H1 (cell line): ENCODE measurements at regions not wholly inside any gene's neighbourhood (a gene's known extent, or its start where the extent isn't known, plus 50 kb on each side); places are given as distances from the start of the nearest gene placed in this dataset.

Experiments used
- CTCF ChIA-PET: fragments of 300-600 bp; sonication (Branson Sonifier 250); formaldehyde crosslinking; loops from one replicate; lab custom pipeline; 2021; ENCODE audit not compliant: partially characterized antibody; lab: Charles Lee
- POLR2A ChIA-PET: fragments of 300-600 bp; sonication (Branson Sonifier 250); formaldehyde crosslinking; loops from one replicate; lab custom pipeline; 2021; ENCODE audit warnings: inconsistent platforms; ENCODE audit not compliant: partially characterized antibody; lab: Charles Lee
- DNase-seq, 2 experiments: peaks; one replicate each; pipeline versions ENCODE4 v3.0.0 to v3.0.0-alpha.2; 2010 to 2022; ENCODE audit warnings: low spot score in 2 of 2, low read depth in 1 of 2, mixed read lengths in 1 of 2
- FAIRE-seq: peaks from 2 replicates; lab custom pipeline; 2011; peaks lifted over from hg19 to GRCh38; lab: Jason Lieb, UNC
- H2AFZ ChIP-seq: 2 replicates; pipeline ENCODE4 v1.8.1; 2012; ENCODE audit warnings: low read length, inconsistent platforms
- H2AK5ac ChIP-seq: 2 replicates; pipeline ENCODE4 v1.6.1; 2013; ENCODE audit warnings: low read depth, low read length
- H2BK120ac ChIP-seq: replicated peaks from 2 replicates; pipeline ENCODE3; 2013; ENCODE audit warnings: low read depth, low read length, inconsistent platforms
- H2BK12ac ChIP-seq: 2 replicates; pipeline ENCODE4 v1.6.1; 2013; ENCODE audit warnings: low read depth, low read length
- H2BK15ac ChIP-seq: 2 replicates; pipeline ENCODE4 v1.6.1; 2013; ENCODE audit warnings: low read length
- H2BK20ac ChIP-seq: 2 replicates; pipeline ENCODE4 v1.6.1; 2013; ENCODE audit warnings: low read length
- H2BK5ac ChIP-seq: 2 replicates; pipeline ENCODE4 v1.6.1; 2013; ENCODE audit warnings: low read depth, low read length
- H3K14ac ChIP-seq: 2 replicates; pipeline ENCODE4 v1.6.1; 2013; ENCODE audit warnings: inconsistent platforms; ENCODE audit not compliant: insufficient read length
- H3K18ac ChIP-seq: 2 replicates; pipeline ENCODE4 v1.6.1; 2013; ENCODE audit warnings: low read length; ENCODE audit errors: extremely low read depth
- H3K23ac ChIP-seq: 2 replicates; pipeline ENCODE4 v1.6.1; 2013; ENCODE audit warnings: inconsistent platforms; ENCODE audit not compliant: insufficient read length
- H3K23me2 ChIP-seq: 2 replicates; pipeline ENCODE4 v1.6.1; 2013; ENCODE audit warnings: low read depth, low read length
- H3K27ac ChIP-seq: 2 replicates; pipeline ENCODE4 v1.6.1; 2011; ENCODE audit warnings: low read depth, low read length, inconsistent platforms
- H3K27me3 ChIP-seq, 4 experiments: replicated peaks in 1 of 4; 1 replicate in 1 of 4; 2 replicates in 3 of 4; pipeline versions ENCODE4 v1.6.1 to v1.8.1; 2011 to 2013; ENCODE audit warnings: low read length in 3 of 4, mild to moderate bottlenecking in 3 of 4, inconsistent platforms in 2 of 4, mixed read lengths in 2 of 4, moderate library complexity in 1 of 4; ENCODE audit not compliant: control insufficient read depth in 3 of 4, insufficient read depth in 3 of 4; ENCODE audit errors: extremely low read depth in 1 of 4
- H3K36me3 ChIP-seq, 4 experiments: 2 replicates each; pipeline versions ENCODE4 v1.6.1 to v1.8.1; 2011 to 2013; ENCODE audit warnings: mild to moderate bottlenecking in 4 of 4, low read length in 3 of 4, moderate library complexity in 2 of 4, control low read depth in 1 of 4, inconsistent platforms in 1 of 4; ENCODE audit not compliant: insufficient read depth in 4 of 4, control insufficient read depth in 2 of 4
- H3K4ac ChIP-seq: replicated peaks from 2 replicates; pipeline ENCODE3; 2013; ENCODE audit warnings: low read length, low read depth, mixed read lengths, inconsistent platforms; ENCODE audit not compliant: insufficient read length
- H3K4me1 ChIP-seq, 4 experiments: replicated peaks in 1 of 4; 1 replicate in 1 of 4; 2 replicates in 3 of 4; pipeline versions ENCODE4 v1.6.1 to v1.8.1; 2011 to 2013; ENCODE audit warnings: low read length in 3 of 4, inconsistent platforms in 2 of 4, mixed read lengths in 1 of 4; ENCODE audit not compliant: insufficient read depth in 4 of 4, control insufficient read depth in 3 of 4
- H3K4me2 ChIP-seq, 2 experiments: 2 replicates each; pipeline versions ENCODE4 v1.6.1 to v1.8.1; 2011 to 2013; ENCODE audit warnings: low read depth in 2 of 2, low read length in 2 of 2, control low read depth in 1 of 2, inconsistent platforms in 1 of 2, mild to moderate bottlenecking in 1 of 2; ENCODE audit not compliant: insufficient read depth in 1 of 2
- H3K4me3 ChIP-seq, 4 experiments: fragments of 200-600, 300-600 bp in 1 of 4; sonication (generic), shearing (Covaris generic), sonication (Bioruptor Twin) in 1 of 4; 2 replicates each; pipeline versions ENCODE4 v1.5.1 to v1.8.1; 2011 to 2016; ENCODE audit warnings: low read length in 4 of 4, low read depth in 3 of 4, control low read depth in 2 of 4, inconsistent platforms in 2 of 4, mild to moderate bottlenecking in 2 of 4, mixed read lengths in 1 of 4, moderate library complexity in 1 of 4; ENCODE audit not compliant: insufficient read depth in 2 of 4; ENCODE audit errors: extremely low read depth in 1 of 4
- H3K56ac ChIP-seq: replicated peaks from 2 replicates; pipeline ENCODE3; 2013; ENCODE audit warnings: low read depth, mild to moderate bottlenecking, mixed read lengths, low read length, inconsistent platforms; ENCODE audit not compliant: insufficient read length
- H3K79me1 ChIP-seq: 2 replicates; pipeline ENCODE4 v1.6.1; 2013; ENCODE audit warnings: low read depth, low read length, control low read depth
- H3K79me2 ChIP-seq, 2 experiments: 2 replicates each; pipeline versions ENCODE4 v1.6.1 to v1.8.1; 2012 to 2013; ENCODE audit warnings: low read length in 2 of 2, mild to moderate bottlenecking in 2 of 2, inconsistent platforms in 1 of 2; ENCODE audit not compliant: insufficient read depth in 2 of 2, control insufficient read depth in 1 of 2
- H3K9ac ChIP-seq, 4 experiments: replicated peaks in 1 of 4; 1 replicate in 1 of 4; 2 replicates in 3 of 4; pipeline versions ENCODE4 v1.6.1 to v1.8.1; 2011 to 2013; ENCODE audit warnings: low read depth in 3 of 4, low read length in 3 of 4, control low read depth in 2 of 4, mild to moderate bottlenecking in 2 of 4, moderate library complexity in 2 of 4, inconsistent platforms in 1 of 4; ENCODE audit errors: extremely low read depth in 1 of 4
- H3K9me3 ChIP-seq, 2 experiments: 2 replicates each; pipeline versions ENCODE4 v1.6.1 to v1.8.1; 2012 to 2013; ENCODE audit warnings: mild to moderate bottlenecking in 2 of 2, moderate library complexity in 2 of 2, control low read depth in 1 of 2, inconsistent platforms in 1 of 2, low read depth in 1 of 2, low read length in 1 of 2, mixed read lengths in 1 of 2; ENCODE audit not compliant: insufficient read depth in 2 of 2
- H4K20me1 ChIP-seq, 2 experiments: replicated peaks in 1 of 2; 2 replicates each; pipeline versions ENCODE3 to v1.8.1; 2011 to 2013; ENCODE audit warnings: inconsistent platforms in 2 of 2, low read length in 2 of 2, mild to moderate bottlenecking in 1 of 2; ENCODE audit not compliant: insufficient read depth in 2 of 2, control insufficient read depth in 1 of 2
- H4K5ac ChIP-seq: 2 replicates; pipeline ENCODE4 v1.6.1; 2013; ENCODE audit warnings: low read length, low read depth, mixed read lengths, inconsistent platforms; ENCODE audit not compliant: insufficient read length
- H4K8ac ChIP-seq: 2 replicates; pipeline ENCODE4 v1.8.0; 2013; ENCODE audit warnings: mild to moderate bottlenecking, moderate library complexity, low read length, inconsistent platforms; ENCODE audit not compliant: insufficient read depth; ENCODE audit errors: extremely low read depth
- H4K91ac ChIP-seq: replicated peaks from 2 replicates; pipeline ENCODE3; 2013; ENCODE audit warnings: low read length, mixed read lengths, inconsistent platforms; ENCODE audit not compliant: insufficient read length
- ATF2 ChIP-seq: IDR thresholded peaks from 2 replicates; pipeline ENCODE4 v1.6.1; 2012; ENCODE audit warnings: low read length, inconsistent platforms
- ATF3 ChIP-seq: IDR thresholded peaks from 2 replicates; pipeline ENCODE4 v1.6.1; 2011; ENCODE audit warnings: low read depth, mild to moderate bottlenecking, low read length; ENCODE audit not compliant: insufficient read depth
- PHF8 ChIP-seq: fragments of 200-600 bp; sonication (generic); conservative IDR thresholded peaks from 2 replicates; pipeline ENCODE4 v1.7.1; 2012; ENCODE audit warnings: low read depth, mild to moderate bottlenecking, inconsistent platforms, low read length, moderate library complexity
- POLR2AphosphoS5 ChIP-seq: IDR thresholded peaks from 2 replicates; pipeline ENCODE4 v1.6.1; 2011; ENCODE audit warnings: low read depth, low read length
- SAP30 ChIP-seq: fragments of 300-600 bp; sonication (generic); IDR thresholded peaks from 2 replicates; pipeline ENCODE4 v1.7.1; 2012; ENCODE audit warnings: low read length, moderate library complexity, mild to moderate bottlenecking, inconsistent platforms; ENCODE audit not compliant: insufficient read depth, insufficient replicate concordance
- SRF ChIP-seq: IDR thresholded peaks from 2 replicates; pipeline ENCODE4 v1.6.1; 2011; ENCODE audit warnings: mild to moderate bottlenecking, low read depth, low read length, moderate library complexity
- WGBS, 2 experiments: shearing (Covaris generic) in 1 of 2; methylation state at CpG; one replicate each; pipeline versions ENCODE4 v1.1.6 to v1.1.7; 2013 to 2015; ENCODE audit warnings: low lambda C conversion rate in 2 of 2, mixed read lengths in 2 of 2, inconsistent platforms in 1 of 2, low coverage in 1 of 2, missing lambda C conversion rate in 1 of 2; ENCODE audit not compliant: insufficient replicate concordance in 2 of 2, insufficient coverage in 1 of 2, insufficient read length in 1 of 2; ENCODE audit errors: extremely low coverage in 1 of 2, missing lambda C conversion rate in 1 of 2; 5-methylcytosine and 5-hydroxymethylcytosine counted together

GRCh38 chr10:113341138-113341537, 211.7 kb upstream of the HABP2 start:
- POLR2A ChIA-PET = no interaction called here
- H3K27me3 ChIP-seq = no peaks in the 10 kb centered on the region
- no peak for TF ChIP-seq POLR2AphosphoS5
- TF ChIP-seq PHF8 = no peak
- no peak for TF ChIP-seq SRF
- TF ChIP-seq ATF3 = no peak
- no peak for TF ChIP-seq SAP30
- no peak for TF ChIP-seq ATF2

More at GRCh38 chr10:113341138-113341537, 211.7 kb upstream of the HABP2 start:
- Histone ChIP-seq H3K56ac (no peak overlapping the region), H2AFZ (no peak overlapping the region), H3K23ac (no peak overlapping the region), H3K36me3 (no peaks in the 10 kb centered on the region), H3K18ac (no peak overlapping the region), H3K9me3 (no peaks in the 10 kb centered on the region), H4K91ac (no peak overlapping the region), H3K4me1 (peaks cover 0 to 3% (median 0%) of the 10 kb centered on the region in 4 experiments; a peak in 2 of 7 replicates), H4K5ac (no peak overlapping the region), H3K4ac (no peak overlapping the region), H3K4me3 (no peak overlapping the region), H3K9ac (no peak overlapping the region), H2BK15ac (no peak overlapping the region), H2BK12ac (no peak overlapping the region), H2BK5ac (no peak overlapping the region), H3K14ac (no peak overlapping the region), H3K79me2 (no peaks in the 10 kb centered on the region), H3K23me2 (no peaks in the 10 kb centered on the region), H2BK20ac (no peak overlapping the region), H2BK120ac (no peak overlapping the region), H4K8ac (no peak overlapping the region), H4K20me1 (no peaks in the 10 kb centered on the region), H3K27ac (no peak overlapping the region), H2AK5ac (no peak overlapping the region), H3K4me2 (no peak overlapping the region), H3K79me1 (no peaks in the 10 kb centered on the region)
- DNase-seq = no peak
- FAIRE-seq = no peak
- WGBS, 2 experiments = 91% methylated on average over 2 of the region's 2 CpGs; no CpG with 5 or more reads in 1 of the 2 experiments
- CTCF ChIA-PET = interaction anchor here (1.2 to 1.5 kb wide), 3 partner anchors 14 to 45 kb away, joined by 4 read pairs; no protein-coding TSS in a partner anchor
